ENCODE measurements at regions not wholly inside any gene's neighbourhood (a gene's known extent, or its start where the extent isn't known, plus 50 kb on each side); places are given as distances from the start of the nearest gene placed in this dataset.
A peak's percentile ranks its signal among the peaks of the same experiment; 100 is the strongest.

DNA sequence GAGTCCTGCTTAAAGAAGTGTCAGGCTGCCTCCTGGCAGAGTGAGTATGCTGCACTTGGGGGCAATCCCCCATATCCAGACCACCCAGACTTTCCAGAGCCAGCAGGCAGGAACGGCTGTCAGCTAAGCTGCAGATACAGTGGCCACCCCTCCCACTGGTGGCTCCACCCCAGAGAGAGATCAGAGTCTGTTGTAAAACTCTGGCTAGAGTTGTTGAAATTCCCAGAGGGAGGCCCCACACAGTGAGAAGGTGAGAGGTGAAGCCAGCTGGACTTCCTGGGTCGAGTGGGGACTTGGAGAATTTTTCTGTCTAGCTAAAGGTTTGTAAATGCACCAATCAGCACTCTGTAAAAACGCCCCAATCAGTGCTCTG is 533.8 kb upstream of the ACVR2A start:
- POLR2A ChIA-PET = no interaction called here
- Histone ChIP-seq H3K4me1 (ENCODE audit: control extremely low read depth in 1 of 4, control insufficient read depth in 4 of 4, insufficient read depth in 4 of 4, low read length in 3 of 4) (no peaks in the 10 kb centered on the region), H3K27ac (ENCODE audit: insufficient read depth in 1 of 2, low read depth in 1 of 2, low read length in 2 of 2, poor library complexity in 1 of 2, severe bottlenecking in 2 of 2) (no peak overlapping the region), H3K4me3 (ENCODE audit: control insufficient read depth in 1 of 7, extremely low read depth in 1 of 7, insufficient read depth in 4 of 7, low read depth in 2 of 7, low read length in 6 of 7) (no peak overlapping the region), H3K27me3 (replicated peaks in 2 of 5; ENCODE audit: control insufficient read depth in 4 of 5, insufficient read depth in 5 of 5, low read length in 4 of 5) (no peaks in the 10 kb centered on the region), H3K9me3 (ENCODE audit: control extremely low read depth in 1 of 5, control insufficient read depth in 4 of 5, insufficient read depth in 2 of 5, low read depth in 1 of 5, low read length in 4 of 5) (peaks cover 0 to 2% (median 0%) of the 10 kb centered on the region in 5 experiments), H3K36me3 (ENCODE audit: control insufficient read depth in 4 of 4, insufficient read depth in 4 of 4, low read length in 3 of 4) (no peaks in the 10 kb centered on the region)
- DNase-seq = no peak
- 63% methylated on average over 2 of the region's 3 CpGs for WGBS (ENCODE audit: insufficient coverage)
- CTCF ChIA-PET = no interaction called here

DNA sequence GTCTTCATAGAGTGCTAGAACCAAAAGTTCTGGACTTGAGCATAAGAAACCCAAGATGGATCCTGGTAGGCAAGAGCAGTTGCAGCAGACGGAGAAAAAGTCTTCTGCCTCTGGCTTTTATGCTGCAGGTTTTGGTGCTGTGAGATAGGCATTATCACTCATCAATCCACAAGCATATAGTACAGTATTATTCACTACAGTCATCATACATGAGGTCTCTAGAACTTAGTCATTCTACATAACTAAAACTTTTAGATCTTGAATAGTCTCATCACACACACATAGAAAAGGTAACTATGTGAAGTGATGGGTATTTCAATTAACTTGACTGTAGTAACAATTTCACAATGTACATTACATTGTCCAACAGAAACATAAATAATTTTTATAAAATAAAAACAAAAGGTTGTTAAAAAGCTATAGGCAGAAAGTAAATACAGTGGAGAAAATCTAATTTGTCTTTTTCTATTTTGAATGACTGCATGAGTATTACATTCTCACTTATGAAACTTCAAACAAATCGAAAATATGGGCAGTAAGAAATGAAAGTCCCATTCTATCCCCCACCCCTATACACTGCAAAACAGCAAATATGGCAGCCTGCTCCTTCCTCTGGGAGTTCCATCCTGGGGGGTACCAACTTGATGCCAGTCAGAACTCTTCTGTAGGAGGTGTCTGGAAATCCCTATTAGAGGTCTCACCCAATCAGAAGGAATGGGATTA is 534.3 kb upstream of the ACVR2A start:
- WGBS (ENCODE audit: insufficient coverage) = 100% methylated on average over 1 of the region's 2 CpGs
- ChIA-PET POLR2A (no interaction called here), CTCF (no interaction called here)

DNA sequence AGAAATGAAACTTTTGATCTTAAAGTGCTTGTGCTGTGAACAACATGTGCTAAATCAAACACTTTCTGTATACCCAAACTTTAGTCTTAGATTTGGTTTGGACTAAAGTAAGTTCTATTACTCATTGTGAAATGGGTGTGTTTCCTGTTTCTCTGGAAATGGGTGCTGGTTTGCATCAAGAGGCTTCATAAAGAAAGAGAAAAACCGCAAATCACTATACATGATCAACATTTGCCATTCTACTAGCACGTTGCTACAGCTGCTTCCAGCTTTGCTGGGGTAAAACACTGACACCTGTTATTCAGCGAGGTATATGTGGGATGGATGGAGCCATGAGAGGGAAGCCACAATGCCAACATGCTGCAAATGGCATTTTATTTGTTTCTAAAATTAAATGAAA is 547.0 kb upstream of the ACVR2A start:
- POLR2A ChIA-PET = no interaction called here
- Histone ChIP-seq H3K4me1 (ENCODE audit: control extremely low read depth in 1 of 4, control insufficient read depth in 4 of 4, insufficient read depth in 4 of 4, low read length in 3 of 4) (no peaks in the 10 kb centered on the region), H3K27ac (ENCODE audit: insufficient read depth in 1 of 2, low read depth in 1 of 2, low read length in 2 of 2, poor library complexity in 1 of 2, severe bottlenecking in 2 of 2) (no peak overlapping the region), H3K9me3 (ENCODE audit: control extremely low read depth in 1 of 5, control insufficient read depth in 4 of 5, insufficient read depth in 2 of 5, low read depth in 1 of 5, low read length in 4 of 5) (peaks cover 0 to 1% (median 0%) of the 10 kb centered on the region in 5 experiments), H3K36me3 (ENCODE audit: control insufficient read depth in 4 of 4, insufficient read depth in 4 of 4, low read length in 3 of 4) (no peaks in the 10 kb centered on the region), H3K27me3 (replicated peaks in 2 of 5; ENCODE audit: control insufficient read depth in 4 of 5, insufficient read depth in 5 of 5, low read length in 4 of 5) (peaks cover 0 to 2% (median 0%) of the 10 kb centered on the region in 5 experiments), H3K4me3 (ENCODE audit: control insufficient read depth in 1 of 7, extremely low read depth in 1 of 7, insufficient read depth in 4 of 7, low read depth in 2 of 7, low read length in 6 of 7) (no peak overlapping the region)
- DNase-seq = no peak
- CTCF ChIA-PET = no interaction called here
- 83% methylated on average over 1 of the region's 3 CpGs for WGBS (ENCODE audit: insufficient coverage)

More for the DNA sequence above, 534.3 kb upstream of the ACVR2A start:
- Histone ChIP-seq H3K36me3 (ENCODE audit: control insufficient read depth in 4 of 4, insufficient read depth in 4 of 4, low read length in 3 of 4) (no peaks in the 10 kb centered on the region), H3K4me1 (ENCODE audit: control extremely low read depth in 1 of 4, control insufficient read depth in 4 of 4, insufficient read depth in 4 of 4, low read length in 3 of 4) (no peaks in the 10 kb centered on the region), H3K27ac (ENCODE audit: insufficient read depth in 1 of 2, low read depth in 1 of 2, low read length in 2 of 2, poor library complexity in 1 of 2, severe bottlenecking in 2 of 2) (no peak overlapping the region), H3K9me3 (ENCODE audit: control extremely low read depth in 1 of 5, control insufficient read depth in 4 of 5, insufficient read depth in 2 of 5, low read depth in 1 of 5, low read length in 4 of 5) (peaks cover 0 to 2% (median 0%) of the 10 kb centered on the region in 5 experiments), H3K4me3 (ENCODE audit: control insufficient read depth in 1 of 7, extremely low read depth in 1 of 7, insufficient read depth in 4 of 7, low read depth in 2 of 7, low read length in 6 of 7) (no peak overlapping the region), H3K27me3 (replicated peaks in 2 of 5; ENCODE audit: control insufficient read depth in 4 of 5, insufficient read depth in 5 of 5, low read length in 4 of 5) (no peaks in the 10 kb centered on the region)
- DNase-seq = no peak

DNA sequence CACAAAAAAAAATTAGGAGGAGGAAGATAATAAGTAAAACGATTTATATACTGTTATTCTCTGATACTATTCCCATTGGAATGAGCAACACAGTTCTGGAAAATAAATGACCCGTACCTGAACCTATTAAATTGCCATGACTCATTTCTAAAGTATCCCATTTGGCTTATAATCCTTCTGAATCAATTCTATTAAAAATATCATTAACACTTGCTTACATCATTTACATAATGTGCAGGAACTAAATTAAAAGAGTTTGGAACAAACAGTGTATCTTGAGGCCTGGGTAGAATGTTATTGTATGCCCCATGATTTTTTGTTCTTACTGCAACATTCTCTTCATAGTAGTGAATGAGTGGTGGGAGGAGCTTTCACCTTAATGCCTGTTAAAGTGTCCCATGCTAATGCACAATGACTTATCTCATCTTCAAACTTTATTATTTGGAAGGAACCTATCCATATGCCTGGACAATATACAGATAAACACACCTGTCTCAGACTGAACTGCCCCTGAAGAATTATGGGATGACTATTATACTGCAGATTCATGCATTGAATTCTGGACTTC is 549.9 kb upstream of the ACVR2A start:
- 100% methylated on average over 1 of the region's 2 CpGs for WGBS (ENCODE audit: insufficient coverage)
- H3K27ac ChIP-seq (ENCODE audit: insufficient read depth in 1 of 2, low read depth in 1 of 2, low read length in 2 of 2, poor library complexity in 1 of 2, severe bottlenecking in 2 of 2) = no peak overlapping the region
- H3K9me3 ChIP-seq (ENCODE audit: control extremely low read depth in 1 of 5, control insufficient read depth in 4 of 5, insufficient read depth in 2 of 5, low read depth in 1 of 5, low read length in 4 of 5) = no peaks in the 10 kb centered on the region
- ChIA-PET CTCF (no interaction called here), POLR2A (no interaction called here)
- DNase-seq = no peak
- H3K36me3 ChIP-seq (ENCODE audit: control insufficient read depth in 4 of 4, insufficient read depth in 4 of 4, low read length in 3 of 4) = no peaks in the 10 kb centered on the region
- no peak overlapping the region for H3K4me3 ChIP-seq (ENCODE audit: control insufficient read depth in 1 of 7, extremely low read depth in 1 of 7, insufficient read depth in 4 of 7, low read depth in 2 of 7, low read length in 6 of 7)
- H3K27me3 ChIP-seq (replicated peaks in 2 of 5; ENCODE audit: control insufficient read depth in 4 of 5, insufficient read depth in 5 of 5, low read length in 4 of 5) = peaks cover 0 to 2% (median 0%) of the 10 kb centered on the region in 5 experiments
- H3K4me1 ChIP-seq (ENCODE audit: control extremely low read depth in 1 of 4, control insufficient read depth in 4 of 4, insufficient read depth in 4 of 4, low read length in 3 of 4) = no peaks in the 10 kb centered on the region

- Histone ChIP-seq H3K27me3 (replicated peaks in 2 of 5; ENCODE audit: control insufficient read depth in 4 of 5, insufficient read depth in 5 of 5, low read length in 4 of 5) (peaks cover 0 to 2% (median 0%) of the 10 kb centered on the region in 5 experiments), H3K4me1 (ENCODE audit: control extremely low read depth in 1 of 4, control insufficient read depth in 4 of 4, insufficient read depth in 4 of 4, low read length in 3 of 4) (no peaks in the 10 kb centered on the region), H3K9me3 (ENCODE audit: control extremely low read depth in 1 of 5, control insufficient read depth in 4 of 5, insufficient read depth in 2 of 5, low read depth in 1 of 5, low read length in 4 of 5) (no peaks in the 10 kb centered on the region), H3K4me3 (ENCODE audit: control insufficient read depth in 1 of 7, extremely low read depth in 1 of 7, insufficient read depth in 4 of 7, low read depth in 2 of 7, low read length in 6 of 7) (no peak overlapping the region), H3K27ac (ENCODE audit: insufficient read depth in 1 of 2, low read depth in 1 of 2, low read length in 2 of 2, poor library complexity in 1 of 2, severe bottlenecking in 2 of 2) (no peak overlapping the region), H3K36me3 (ENCODE audit: control insufficient read depth in 4 of 4, insufficient read depth in 4 of 4, low read length in 3 of 4) (no peaks in the 10 kb centered on the region)
- ChIA-PET CTCF (no interaction called here), POLR2A (no interaction called here)
- DNase-seq = no peak
- WGBS (ENCODE audit: insufficient coverage) = 59% methylated on average over 2 of the region's 4 CpGs
Observed at GRCh38 chr2:147293991-147294824, 550.6 kb upstream of the ACVR2A start.

- Histone ChIP-seq H3K27ac (ENCODE audit: insufficient read depth in 1 of 2, low read depth in 1 of 2, low read length in 2 of 2, poor library complexity in 1 of 2, severe bottlenecking in 2 of 2) (no peak overlapping the region), H3K9me3 (ENCODE audit: control extremely low read depth in 1 of 5, control insufficient read depth in 4 of 5, insufficient read depth in 2 of 5, low read depth in 1 of 5, low read length in 4 of 5) (no peaks in the 10 kb centered on the region), H3K4me3 (ENCODE audit: control insufficient read depth in 1 of 7, extremely low read depth in 1 of 7, insufficient read depth in 4 of 7, low read depth in 2 of 7, low read length in 6 of 7) (no peak overlapping the region), H3K27me3 (replicated peaks in 2 of 5; ENCODE audit: control insufficient read depth in 4 of 5, insufficient read depth in 5 of 5, low read length in 4 of 5) (no peaks in the 10 kb centered on the region), H3K36me3 (ENCODE audit: control insufficient read depth in 4 of 4, insufficient read depth in 4 of 4, low read length in 3 of 4) (no peaks in the 10 kb centered on the region), H3K4me1 (ENCODE audit: control extremely low read depth in 1 of 4, control insufficient read depth in 4 of 4, insufficient read depth in 4 of 4, low read length in 3 of 4) (no peaks in the 10 kb centered on the region)
- DNase-seq = peak; percentile 5 to 11 (median 5)
- CTCF ChIA-PET = no interaction called here
- POLR2A ChIA-PET = no interaction called here
Observed at GRCh38 chr2:147288131-147288530, 556.7 kb upstream of the ACVR2A start.

DNA sequence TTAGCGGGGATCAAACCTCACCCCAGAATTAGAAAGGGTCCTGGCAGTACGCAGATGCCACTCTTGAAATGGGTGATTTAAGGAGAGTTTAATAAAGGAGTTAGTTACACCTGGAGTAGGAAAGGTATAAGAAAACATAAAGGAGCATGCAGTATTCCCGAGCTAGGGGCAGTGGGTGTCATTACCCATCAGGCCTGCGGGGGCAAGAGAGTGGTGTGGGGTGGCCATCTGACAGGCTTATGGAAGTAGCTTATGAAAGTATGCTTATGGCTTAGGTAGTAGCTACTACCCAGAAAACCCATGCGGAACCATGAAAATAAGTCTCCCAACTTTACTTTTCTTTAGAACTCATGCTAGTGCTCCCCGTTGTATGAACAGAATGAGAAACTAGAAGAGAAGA is 568.9 kb upstream of the ACVR2A start:
- Histone ChIP-seq H3K36me3 (ENCODE audit: control insufficient read depth in 4 of 4, insufficient read depth in 4 of 4, low read length in 3 of 4) (no peaks in the 10 kb centered on the region), H3K4me1 (ENCODE audit: control extremely low read depth in 1 of 4, control insufficient read depth in 4 of 4, insufficient read depth in 4 of 4, low read length in 3 of 4) (no peaks in the 10 kb centered on the region), H3K27me3 (replicated peaks in 2 of 5; ENCODE audit: control insufficient read depth in 4 of 5, insufficient read depth in 5 of 5, low read length in 4 of 5) (no peaks in the 10 kb centered on the region), H3K9me3 (ENCODE audit: control extremely low read depth in 1 of 5, control insufficient read depth in 4 of 5, insufficient read depth in 2 of 5, low read depth in 1 of 5, low read length in 4 of 5) (no peaks in the 10 kb centered on the region), H3K4me3 (ENCODE audit: control insufficient read depth in 1 of 7, extremely low read depth in 1 of 7, insufficient read depth in 4 of 7, low read depth in 2 of 7, low read length in 6 of 7) (no peak overlapping the region), H3K27ac (ENCODE audit: insufficient read depth in 1 of 2, low read depth in 1 of 2, low read length in 2 of 2, poor library complexity in 1 of 2, severe bottlenecking in 2 of 2) (no peak overlapping the region)
- ChIA-PET CTCF (no interaction called here), POLR2A (no interaction called here)
- DNase-seq = no peak
- 91% methylated on average over 4 of the region's 6 CpGs for WGBS (ENCODE audit: insufficient coverage)

Measured in common myeloid progenitor, CD34-positive (primary cell).